ENCODE measurements at regions not wholly inside any gene's neighbourhood (a gene's known extent, or its start where the extent isn't known, plus 50 kb on each side); places are given as distances from the start of the nearest gene placed in this dataset.
A peak's percentile ranks its signal among the peaks of the same experiment; 100 is the strongest.

DNA sequence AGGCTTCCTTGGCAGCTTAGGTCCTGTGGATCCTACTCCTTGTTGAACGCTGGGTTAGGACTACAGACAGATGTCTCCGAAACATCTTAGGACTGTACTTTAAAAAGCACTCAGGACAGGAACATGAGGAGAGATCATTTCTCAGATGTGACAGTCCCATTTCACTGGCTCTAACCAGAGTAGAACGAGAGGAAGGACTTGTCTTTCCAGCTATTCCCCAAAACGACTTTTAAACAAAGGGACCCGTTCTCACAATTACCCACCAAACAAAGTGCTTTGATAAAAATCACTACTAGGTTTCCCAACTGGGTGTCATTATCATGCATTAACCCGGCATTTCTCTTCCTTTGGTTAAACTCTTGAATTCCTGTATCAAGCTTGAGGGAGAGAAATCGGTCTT, 84.7 kb upstream of the BARX2 start:
- DNase-seq = no peak

DNA sequence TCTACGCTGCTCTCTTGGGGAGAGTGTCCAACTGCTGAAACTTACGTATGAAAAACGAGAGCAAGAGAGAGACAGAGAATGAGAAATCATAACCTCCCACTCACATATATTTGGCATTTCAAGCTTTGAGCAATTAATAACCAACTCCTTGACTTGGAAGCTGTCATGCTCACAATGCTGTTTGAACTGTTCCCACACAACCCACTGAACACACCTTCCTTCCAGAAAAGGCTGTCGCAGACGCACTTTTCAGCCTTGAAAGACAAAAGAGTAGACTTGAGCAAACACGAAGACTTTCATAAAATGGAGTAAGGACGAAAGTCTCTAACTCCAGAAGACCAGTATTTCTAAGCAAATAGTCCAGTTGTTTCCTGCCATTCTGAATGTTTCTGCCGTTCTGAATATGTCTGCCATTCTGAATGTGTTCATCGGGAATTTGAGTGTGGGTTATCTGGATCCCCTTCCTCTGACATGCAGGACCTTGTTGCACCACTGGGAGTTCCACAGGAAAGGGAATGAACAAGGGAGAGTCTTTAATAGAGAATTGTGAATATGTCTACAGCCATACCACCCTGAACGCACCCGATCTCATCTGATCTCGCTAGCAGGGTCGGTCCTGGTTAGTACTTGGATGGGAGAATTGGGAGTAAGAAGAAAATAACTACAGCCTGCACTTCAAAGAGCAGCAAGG, 86.2 kb upstream of the BARX2 start:
- no peak for DNase-seq

DNA sequence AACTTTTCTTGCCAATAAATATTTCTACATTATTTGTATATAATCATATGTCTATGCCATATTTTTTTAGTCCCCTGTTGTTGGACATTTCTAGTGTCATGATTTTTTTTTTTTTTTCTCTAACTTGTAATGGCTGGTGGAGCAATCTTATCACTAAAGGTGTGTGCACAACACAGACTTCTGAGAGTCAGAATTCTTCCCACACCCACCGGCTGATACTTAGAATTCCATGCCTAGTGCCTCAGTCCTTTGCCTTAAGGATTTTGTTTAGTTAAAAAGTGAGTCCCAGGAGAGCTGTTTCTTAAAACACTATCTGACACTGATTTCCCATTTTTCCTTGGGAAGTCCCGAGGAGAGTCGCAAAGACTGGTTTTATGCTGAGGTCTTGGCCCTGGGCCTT, 87.7 kb upstream of the BARX2 start:
- DNase-seq = no peak

DNA sequence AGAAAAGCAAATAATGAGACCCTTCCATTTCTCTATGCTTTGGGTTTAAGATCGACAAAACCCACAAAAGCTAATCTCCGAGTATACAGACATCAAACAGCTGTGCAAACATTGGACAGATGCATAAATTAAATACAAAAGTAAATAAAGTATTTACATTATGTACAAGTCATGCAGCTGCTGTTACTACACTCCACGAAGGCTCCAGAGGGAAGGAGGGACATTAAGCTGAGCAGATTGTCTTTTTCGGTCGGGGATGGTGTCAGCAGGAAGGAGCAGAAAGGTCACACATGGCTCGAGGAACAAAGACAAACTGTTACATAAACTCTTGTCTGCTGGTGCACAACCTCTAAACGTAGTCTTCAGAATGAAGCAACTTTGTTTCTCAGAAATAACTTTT, 88.8 kb upstream of the BARX2 start:
- DNase-seq = no peak

DNA sequence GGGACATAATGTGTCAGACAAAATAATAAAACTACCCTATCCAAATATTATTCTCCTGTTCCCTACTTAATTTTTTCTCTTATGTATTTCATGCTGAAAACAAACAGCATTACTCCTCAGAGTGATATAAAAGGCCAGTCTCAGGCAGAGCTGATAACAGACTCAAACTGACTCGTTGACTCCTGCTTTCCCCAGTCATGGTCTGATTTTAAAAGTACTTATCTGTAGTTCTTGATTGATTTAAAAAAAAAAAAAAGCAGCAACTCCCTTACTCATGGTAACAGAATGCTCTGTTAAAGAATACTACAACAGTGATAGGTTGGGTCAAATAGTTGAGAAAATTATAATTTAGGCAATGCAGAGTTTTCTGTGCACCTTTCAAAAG, 90.3 kb upstream of the BARX2 start:
- DNase-seq = no peak

DNA sequence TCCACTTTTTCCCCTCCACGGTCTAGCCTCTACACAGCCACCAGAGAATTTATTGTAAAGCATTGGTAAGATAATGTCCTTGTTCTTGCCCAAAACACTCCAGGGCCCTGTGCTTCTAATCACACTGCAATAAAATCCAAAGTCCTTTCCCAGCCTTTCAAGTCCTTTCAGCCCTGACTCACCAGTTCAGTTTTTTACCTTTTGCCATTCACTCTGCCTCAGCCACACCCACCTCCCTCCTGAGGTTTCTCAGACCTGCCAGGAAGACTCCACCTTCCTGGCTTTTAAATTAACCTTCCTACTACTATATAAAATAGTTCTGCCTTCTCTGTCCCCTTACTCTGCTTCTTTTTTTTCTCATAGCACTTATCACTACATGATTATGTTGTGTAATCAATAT, 91.0 kb upstream of the ARHGAP32 start:
- no peak for DNase-seq

DNA sequence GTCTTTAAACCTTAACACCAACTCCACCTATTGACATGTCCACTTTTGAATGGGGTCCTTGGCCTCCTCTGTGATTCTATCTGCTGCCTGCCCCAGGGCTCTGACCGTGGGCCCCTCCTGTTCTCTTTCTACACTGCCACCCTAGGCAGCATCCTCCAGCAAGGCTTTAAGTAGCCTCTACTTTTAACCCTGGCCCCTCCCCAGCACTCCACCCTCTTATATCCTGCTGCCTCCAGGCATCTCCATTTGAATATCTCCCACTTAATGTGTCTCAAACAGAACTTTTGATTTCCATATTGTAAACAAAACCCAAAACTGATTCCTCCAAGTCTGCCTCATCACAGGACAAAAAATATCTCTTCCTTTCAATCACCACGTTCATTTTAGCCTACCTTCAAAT, 90.5 kb upstream of the ARHGAP32 start:
- no peak for DNase-seq

DNA sequence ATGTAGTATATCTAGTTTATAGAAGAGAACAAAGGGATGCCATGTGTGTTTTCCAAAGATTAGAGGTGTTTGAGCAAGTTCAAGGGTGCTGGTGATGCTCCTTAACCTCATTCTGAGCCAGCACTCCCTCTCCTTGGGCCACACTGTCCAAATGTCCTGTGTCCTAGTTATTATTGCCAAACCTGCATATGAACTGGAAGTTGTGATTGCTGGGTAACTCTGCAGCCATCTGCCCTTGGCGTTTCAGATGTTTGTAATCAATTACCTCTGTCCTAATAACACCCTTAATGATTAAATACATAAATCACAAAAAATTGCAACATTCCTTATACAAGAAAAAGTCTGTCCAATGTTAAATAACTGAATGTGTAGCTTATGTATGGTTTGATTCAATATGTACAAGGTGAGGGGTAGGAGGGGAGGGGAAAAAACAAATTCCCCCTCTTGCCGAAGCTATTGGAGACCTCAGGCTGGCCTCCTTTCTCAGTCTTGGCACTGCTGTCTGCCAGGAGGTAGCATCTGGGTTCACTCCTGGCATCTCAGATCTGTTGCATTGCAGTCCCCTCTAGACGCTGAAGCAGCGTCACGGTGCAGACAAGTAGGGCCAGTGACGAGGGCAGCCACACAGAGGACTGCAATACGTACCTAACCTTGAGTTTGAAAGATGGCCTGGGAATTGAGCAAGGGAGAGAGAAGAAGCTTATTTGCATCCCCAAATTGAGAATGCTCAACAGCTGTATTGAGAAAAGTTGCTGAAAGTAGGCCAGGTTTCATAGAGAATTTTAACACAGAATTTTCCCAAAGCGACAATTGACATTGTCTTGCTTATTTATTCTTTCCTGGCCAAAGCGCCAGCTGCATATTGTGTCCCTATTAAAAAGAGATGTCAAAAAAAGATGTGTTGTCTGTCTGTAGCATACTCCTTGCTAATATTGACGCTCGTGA, 89.6 kb upstream of the ARHGAP32 start:
- DNase-seq = no peak

DNA sequence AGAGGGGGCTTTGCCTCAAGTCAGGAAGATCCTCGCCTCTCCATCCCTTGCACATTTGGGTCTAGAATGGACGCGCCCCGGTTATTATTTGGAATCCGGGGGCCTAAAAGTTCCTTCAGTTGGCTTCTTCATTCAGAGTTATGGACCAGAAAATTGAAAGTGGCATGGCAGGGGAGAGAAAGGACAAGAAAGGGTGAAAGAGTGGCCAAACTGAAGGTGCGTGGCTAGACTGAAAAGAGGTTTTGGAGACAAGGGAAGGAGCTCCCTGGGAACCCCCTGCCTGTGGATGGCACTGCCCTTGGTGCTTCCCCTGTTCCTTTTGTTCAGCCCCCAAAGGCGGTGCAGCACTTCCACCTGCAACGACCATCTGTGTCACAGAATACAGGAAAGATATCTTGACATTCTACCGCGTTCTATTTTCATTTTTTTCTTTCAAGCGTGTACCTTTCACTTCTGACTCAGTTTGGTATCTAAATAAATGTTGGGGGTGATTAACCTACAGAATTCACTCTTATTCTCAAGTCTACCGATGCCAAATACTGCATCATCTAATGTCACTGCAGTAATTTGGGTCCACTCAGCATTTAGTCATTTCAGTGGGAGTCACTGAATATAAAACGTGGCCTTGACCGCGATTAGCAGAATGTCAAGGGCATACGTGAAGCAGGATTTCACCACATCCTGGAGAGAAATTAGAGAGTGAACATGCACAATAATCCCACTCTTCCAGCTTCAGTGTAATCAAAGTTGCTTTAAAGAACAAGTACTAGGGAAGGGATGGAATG, 88.1 kb upstream of the ARHGAP32 start:
- DNase-seq = peak; percentile 11

DNA sequence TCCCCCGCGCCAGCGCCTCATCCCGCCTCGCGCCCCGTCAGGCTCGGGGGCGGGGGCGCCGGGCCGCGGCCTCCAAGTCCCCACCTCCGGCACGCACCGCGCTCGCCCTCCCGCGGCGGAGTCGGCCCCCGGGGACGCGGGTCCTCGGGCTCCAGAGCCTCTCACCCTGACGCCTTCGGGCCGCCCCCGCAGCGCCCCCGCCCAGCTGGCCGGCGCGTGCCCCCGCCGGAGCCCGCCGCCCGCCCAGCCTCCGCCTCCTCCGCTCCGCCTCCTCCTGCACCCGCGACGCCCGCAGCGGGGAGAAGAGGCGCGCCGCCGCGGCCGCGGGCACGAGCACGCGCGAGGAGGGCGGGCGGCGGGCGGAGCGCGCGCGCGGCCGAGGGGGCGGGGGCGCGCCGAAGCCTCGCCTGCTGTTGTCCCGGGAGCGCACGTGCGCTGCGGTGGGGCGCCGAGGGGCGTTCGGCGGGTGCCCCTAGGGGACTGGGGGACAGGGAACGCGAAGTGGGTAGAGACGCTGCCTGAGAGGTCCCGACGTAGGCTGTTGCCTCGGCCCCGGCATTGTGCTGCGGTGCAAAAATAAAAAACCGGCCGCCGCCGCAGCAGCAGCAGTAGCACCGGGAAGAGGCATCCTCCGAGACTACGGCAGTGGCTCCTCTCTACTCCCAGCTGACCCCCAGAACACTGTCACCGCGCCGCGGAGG, 87.4 kb upstream of the ARHGAP32 start:
- DNase-seq = peak; percentile 83

DNA sequence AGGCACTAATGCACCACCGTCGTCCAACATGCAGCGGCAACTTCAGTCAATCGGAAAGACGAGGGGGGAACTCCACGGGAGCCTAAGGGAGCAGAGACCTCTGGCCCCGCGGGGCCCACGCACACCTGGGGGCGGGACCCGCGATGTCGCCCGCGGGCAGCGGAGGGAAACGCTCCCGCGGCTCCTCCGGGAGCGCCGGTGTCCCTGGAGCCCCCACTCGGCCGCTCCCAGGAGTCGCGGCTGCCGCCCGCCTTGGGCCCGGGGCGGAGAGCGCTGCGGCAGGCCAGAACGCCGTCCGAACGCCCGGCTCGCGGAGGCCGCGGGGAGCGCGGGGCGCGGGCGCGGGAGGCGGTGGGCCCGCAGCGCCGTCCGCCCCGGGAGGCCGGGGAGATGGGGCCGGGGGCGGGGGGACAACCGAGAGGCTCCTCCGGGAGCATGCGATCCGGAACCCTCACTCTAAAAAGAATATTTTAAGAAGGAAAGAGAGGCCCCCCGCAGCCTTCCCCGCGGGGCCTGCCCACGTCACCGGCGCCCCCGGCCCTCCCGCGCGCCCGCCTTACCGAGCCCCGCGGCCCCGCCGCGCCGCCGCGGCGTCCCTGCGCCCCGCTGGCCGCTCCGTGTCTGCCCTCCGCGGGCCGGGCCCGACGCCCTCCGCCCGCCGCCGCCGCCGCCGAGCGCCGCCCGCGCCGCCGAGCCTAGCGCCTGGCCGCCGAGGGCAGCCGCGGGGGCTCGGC, 86.6 kb upstream of the ARHGAP32 start:
- peak; percentile 20 for DNase-seq

DNA sequence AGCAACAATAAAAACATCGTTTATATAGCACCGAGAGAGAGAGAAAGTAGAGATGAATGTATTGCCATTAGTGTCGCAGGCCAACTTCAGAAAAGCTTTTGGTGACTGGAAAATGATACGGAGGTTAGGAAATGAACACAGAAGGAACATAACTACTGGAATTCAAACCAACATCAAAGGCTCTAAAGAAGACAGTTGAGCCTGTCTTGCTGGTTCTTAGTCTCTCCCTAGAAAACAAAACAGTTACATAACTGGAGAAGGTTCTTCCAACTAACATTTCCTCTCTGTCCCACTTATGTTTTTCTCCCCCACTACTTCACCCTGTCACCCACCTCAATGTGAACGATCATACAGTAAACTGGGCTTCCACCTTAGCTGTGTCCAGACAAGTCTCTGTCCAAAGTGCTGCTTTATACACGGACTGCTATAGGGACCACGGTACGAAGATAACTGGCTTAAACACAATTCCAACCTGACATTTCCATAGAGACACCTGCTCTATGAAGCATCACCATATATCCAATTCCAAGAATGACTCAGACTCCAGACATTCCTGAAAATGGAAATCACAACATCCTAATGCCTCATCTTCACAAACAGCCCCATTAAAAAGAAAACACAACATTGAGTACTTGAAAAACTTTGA, 85.2 kb upstream of the ARHGAP32 start:
- no peak for DNase-seq

DNA sequence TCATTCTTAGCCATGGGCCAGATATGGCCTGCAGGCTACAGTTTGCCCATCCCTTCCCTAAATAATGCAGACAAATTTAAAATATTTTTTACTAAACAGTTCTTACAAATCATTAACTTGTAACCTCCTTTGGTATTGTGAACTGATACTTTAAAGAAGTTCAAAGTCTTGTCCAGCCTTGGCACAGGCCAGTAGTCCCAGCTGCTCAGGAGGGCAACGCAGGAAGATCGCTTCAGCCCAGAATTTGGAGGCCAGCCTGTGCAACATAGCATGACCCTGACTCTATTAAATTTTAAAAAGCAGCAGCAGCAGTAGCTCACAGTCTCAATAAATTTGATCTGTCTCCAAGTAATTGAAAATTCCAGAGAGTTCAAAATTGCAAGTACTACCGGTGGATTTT, 83.7 kb upstream of the ARHGAP32 start:
- no peak for DNase-seq

DNA sequence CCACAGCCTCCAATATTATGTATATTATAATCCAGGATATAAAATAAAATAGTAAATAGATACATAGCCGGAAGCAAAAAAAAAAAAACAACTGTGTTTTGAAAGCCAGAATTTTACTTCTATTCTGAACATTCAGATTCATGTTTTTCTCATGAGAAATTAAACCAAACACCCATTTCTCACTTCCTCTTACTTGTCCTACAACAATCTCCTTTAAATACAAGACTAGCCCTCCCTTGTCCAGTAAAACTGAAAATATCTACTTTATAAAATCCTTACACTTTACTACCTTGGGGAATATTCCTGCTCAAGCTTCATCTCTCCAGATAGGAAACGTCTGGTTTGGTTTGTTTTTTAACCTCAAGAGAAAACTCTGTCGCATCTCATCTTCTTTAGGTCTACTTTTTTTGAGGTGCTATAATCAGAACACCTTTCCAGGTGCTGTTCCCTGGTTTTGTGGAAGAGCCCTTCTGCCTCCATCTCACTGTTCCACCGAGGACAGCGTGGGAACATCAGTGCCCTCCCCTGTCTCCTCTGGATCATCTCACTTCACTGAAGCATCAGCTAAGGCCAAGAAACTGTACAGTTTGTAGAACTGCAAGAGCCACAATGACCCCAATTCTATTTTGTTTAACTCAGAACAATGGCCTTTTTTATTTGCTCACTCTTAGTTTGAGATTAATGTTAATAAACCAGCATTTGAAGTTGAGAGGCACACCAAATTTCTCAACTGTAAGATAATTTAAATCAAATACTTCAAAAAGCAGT, 82.0 kb upstream of the ARHGAP32 start:
- DNase-seq = no peak

DNA sequence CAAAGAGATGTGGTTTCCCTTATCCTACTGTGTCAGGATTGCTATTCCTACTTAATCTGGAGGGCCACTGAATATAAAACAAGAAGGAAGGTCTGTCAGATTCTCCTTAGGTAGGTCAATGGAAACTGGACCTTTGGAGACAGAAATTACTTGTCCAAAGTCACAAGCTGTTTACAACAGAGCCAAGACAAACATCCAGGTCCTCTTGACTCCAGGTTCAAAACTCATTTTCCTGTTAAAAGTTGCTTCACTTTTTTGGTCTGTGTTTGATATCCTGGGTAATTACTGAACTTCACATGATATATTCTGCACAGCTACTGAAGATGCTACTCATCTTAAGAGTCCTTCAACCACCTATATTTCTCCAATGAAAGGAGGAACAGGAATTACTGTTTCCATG, 81.2 kb upstream of the ARHGAP32 start:
- DNase-seq = no peak

DNA sequence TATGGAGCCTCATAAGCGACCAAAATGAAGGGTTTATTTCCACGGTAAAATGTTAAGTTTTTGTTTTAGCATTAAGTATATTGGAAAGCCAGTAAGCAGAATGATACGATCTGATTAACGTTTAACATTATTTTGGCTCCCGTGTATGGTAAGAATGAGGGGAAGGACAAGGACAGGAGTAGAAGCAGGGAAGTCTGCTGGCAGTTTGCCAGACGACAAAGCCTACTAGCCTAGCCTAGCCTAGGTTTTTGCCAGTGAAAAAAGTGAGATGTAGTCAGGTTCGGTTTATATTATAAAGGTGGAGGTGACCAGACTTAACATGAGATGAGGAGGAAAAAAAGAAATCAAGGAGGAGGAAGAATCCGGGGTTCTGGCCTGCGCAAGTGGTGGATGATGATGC, 78.9 kb upstream of the ARHGAP32 start:
- no peak for DNase-seq

DNA sequence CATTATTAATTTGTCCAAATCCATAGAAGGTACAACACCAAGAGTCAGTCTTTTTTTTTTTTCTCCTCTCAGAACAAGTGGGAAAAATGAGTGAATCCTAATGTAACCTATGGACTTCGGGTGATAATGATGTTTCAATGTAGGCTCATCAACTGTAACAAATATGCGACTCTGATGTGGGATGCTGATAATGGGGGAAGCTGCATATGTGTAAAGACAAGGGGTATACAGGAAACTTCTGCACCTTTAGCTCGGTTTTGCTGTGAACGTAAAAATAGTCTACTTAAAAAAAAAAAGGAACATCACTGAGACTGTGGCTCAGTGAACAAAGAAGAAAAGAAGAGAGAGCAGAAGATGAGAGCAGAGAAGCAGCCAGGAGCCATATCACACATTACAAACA, 78.3 kb upstream of the ARHGAP32 start:
- no peak for DNase-seq

DNA sequence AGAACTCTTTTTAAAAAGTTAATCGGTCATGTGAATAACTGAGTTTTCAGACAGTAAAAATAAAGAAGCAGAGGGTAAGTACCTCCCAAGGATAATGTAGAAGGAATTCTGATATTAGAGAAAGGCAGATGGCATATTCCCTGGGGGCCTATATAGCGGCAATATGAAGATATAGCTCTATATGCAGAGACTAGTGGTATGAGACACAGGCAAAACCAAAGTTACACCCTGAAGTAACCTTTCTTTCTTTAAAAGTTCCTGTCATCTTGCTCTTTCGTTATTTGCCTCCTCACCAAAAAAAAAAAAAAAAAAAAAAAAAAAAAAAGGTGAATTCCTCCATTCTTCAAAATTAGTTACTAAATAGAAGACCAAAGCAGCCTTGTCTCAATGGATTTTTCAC, 76.2 kb upstream of the ARHGAP32 start:
- DNase-seq = no peak

DNA sequence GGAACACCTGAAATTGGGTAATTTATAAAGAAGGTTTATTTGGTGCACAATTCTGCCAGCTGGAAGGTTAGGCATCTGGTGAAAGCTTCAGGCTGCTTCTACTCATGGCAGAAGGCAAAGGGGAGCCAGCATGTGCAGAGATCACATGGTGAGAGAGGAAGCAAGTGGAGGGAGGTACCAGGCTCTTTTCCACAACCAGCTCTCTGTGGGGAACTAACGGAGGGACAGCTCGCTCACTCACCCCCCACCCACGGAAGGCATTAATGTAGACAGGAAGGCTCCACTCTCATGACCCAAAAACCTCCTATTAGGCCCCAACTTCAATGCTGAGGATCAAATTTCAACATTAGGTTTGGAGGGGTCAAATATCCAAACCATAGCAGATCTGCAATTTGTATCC, 75.6 kb upstream of the ARHGAP32 start:
- DNase-seq = no peak

DNA sequence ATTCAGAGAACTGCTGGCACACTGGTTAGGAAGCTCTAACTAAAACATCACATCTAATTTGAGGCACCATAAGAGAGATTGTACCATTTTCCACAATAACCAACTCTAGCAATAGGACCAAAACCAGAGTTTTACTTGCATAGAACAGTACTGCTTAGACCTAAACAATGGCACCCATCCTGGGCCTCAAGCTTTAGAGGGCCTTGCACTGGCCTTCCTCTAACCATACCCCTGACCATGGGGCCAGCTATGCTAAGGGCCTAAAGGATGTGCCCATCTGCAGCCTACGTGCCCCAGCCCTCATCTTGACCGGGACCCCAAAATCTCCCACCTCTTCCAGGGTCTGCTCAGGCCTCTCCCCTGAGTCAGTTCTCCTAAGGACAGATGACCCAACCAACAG, 74.4 kb upstream of the ARHGAP32 start:
- DNase-seq = no peak
